ENCODE measurements at regions not wholly inside any gene's neighbourhood (a gene's known extent, or its start where the extent isn't known, plus 50 kb on each side); places are given as distances from the start of the nearest gene placed in this dataset.

DNA sequence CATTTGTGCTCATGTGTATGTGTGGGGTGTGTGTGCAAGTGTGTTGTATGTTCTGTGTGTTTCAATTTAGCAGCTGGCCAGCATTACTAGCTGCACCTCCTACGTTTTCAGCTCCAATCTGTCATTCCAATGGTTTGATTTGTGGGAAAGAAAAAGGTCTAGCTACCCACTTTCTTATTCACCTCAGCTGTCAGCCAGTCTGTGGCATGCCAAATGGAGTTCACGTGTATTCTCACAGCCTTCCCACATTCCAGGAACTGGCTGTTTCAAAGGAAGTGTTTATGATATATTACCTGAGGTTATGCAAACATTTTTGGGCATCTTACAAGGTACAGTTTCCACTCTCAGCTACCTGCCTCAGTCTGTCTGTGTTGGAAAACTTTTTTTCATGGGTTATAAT is 220.2 kb upstream of the CPNE8 start:
- no peak overlapping the region for H3K4me2 ChIP-seq (ENCODE audit: insufficient read depth in 1 of 2, low read depth in 2 of 2, low read length in 2 of 2)
- POLR2A ChIA-PET (ENCODE audit: partially characterized antibody), result interaction anchor here (0.6 to 1.3 kb wide), 3 partner anchors 8 to 623 kb away, joined by 3 to 4 read pairs (median 3); no protein-coding TSS in a partner anchor
- TF ChIP-seq JUN (IDR thresholded peaks at IDR 0.05; ENCODE audit: low read depth, low read length), result no peak
- no peak for TF ChIP-seq POLR2A (IDR thresholded peaks at IDR 0.05; ENCODE audit: control extremely low read depth in 1 of 2, low read depth in 2 of 2, low read length in 2 of 2)
- TF ChIP-seq KDM5A (IDR thresholded peaks at IDR 0.05; ENCODE audit: low read length), result no peak
- no peak for TF ChIP-seq CTBP2 (IDR thresholded peaks at IDR 0.05; ENCODE audit: borderline replicate concordance, insufficient read depth, insufficient read length, low read length)
- no peak for TF ChIP-seq POU5F1 (IDR thresholded peaks at IDR 0.05; ENCODE audit: low read depth, low read length)
- TF ChIP-seq, protein P1, sequence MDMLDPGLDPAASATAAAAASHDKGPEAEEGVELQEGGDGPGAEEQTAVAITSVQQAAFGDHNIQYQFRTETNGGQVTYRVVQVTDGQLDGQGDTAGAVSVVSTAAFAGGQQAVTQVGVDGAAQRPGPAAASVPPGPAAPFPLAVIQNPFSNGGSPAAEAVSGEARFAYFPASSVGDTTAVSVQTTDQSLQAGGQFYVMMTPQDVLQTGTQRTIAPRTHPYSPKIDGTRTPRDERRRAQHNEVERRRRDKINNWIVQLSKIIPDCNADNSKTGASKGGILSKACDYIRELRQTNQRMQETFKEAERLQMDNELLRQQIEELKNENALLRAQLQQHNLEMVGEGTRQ (IDR thresholded peaks at IDR 0.05; ENCODE audit: low read length), result no peak
- TF ChIP-seq KDM4A (IDR thresholded peaks at IDR 0.05; ENCODE audit: low read depth, low read length, severe bottlenecking), result no peak
- TF ChIP-seq, protein P2, sequence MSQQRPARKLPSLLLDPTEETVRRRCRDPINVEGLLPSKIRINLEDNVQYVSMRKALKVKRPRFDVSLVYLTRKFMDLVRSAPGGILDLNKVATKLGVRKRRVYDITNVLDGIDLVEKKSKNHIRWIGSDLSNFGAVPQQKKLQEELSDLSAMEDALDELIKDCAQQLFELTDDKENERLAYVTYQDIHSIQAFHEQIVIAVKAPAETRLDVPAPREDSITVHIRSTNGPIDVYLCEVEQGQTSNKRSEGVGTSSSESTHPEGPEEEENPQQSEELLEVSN (IDR thresholded peaks at IDR 0.05), result no peak
- no peak for TF ChIP-seq TAF1 (IDR thresholded peaks at IDR 0.05; ENCODE audit: low read depth, low read length)
- TF ChIP-seq EZH2 (IDR thresholded peaks at IDR 0.05; ENCODE audit: low read depth, low read length, severe bottlenecking), result no peak
- TF ChIP-seq CBX8 (IDR thresholded peaks at IDR 0.05; ENCODE audit: borderline replicate concordance, low read depth, low read length), result no peak
- no peak for TF ChIP-seq EP300 (IDR thresholded peaks at IDR 0.05; ENCODE audit: borderline replicate concordance in 1 of 2, low read depth in 2 of 2, low read length in 2 of 2)
- TF ChIP-seq SIX5 (IDR thresholded peaks at IDR 0.05; ENCODE audit: low read depth, low read length), result no peak

More for the DNA sequence above, 220.2 kb upstream of the CPNE8 start:
- H3K56ac ChIP-seq (replicated peaks; ENCODE audit: insufficient read length, low read depth, low read length), result no peak overlapping the region
- H2BK120ac ChIP-seq (replicated peaks; ENCODE audit: low read depth, low read length), result no peak overlapping the region
- H3K4me1 ChIP-seq (replicated peaks in 1 of 4; ENCODE audit: control insufficient read depth in 3 of 4, insufficient read depth in 4 of 4, low read length in 3 of 4), result peaks cover 2 to 11% (median 5%) of the 10 kb centered on the region in 4 experiments; a peak in 5 of 7 replicates
- peak overlapping the region; percentile 85 for H3K14ac ChIP-seq (ENCODE audit: insufficient read length)
- WGBS, 2 experiments (ENCODE audit: extremely low coverage in 1 of 2, insufficient coverage in 1 of 2, insufficient read length in 1 of 2, insufficient replicate concordance in 2 of 2, low coverage in 1 of 2, low lambda C conversion rate in 2 of 2, missing lambda C conversion rate in 1 of 2), result 94% methylated on average over 2 of the region's 2 CpGs; no CpG with 5 or more reads in 1 of the 2 experiments
- H4K20me1 ChIP-seq (replicated peaks in 1 of 2; ENCODE audit: control insufficient read depth in 1 of 2, insufficient read depth in 2 of 2, low read length in 2 of 2), result no peaks in the 10 kb centered on the region
- H4K8ac ChIP-seq (ENCODE audit: extremely low read depth, insufficient read depth, low read length), result no peak overlapping the region
- peak overlapping the region; percentile 19 for H3K4ac ChIP-seq (replicated peaks; ENCODE audit: insufficient read length, low read depth, low read length)
- no peak overlapping the region for H3K9ac ChIP-seq (replicated peaks in 1 of 4; ENCODE audit: extremely low read depth in 1 of 4, low read depth in 3 of 4, low read length in 3 of 4)
- H3K4me3 ChIP-seq (ENCODE audit: extremely low read depth in 1 of 4, insufficient read depth in 2 of 4, low read depth in 3 of 4, low read length in 4 of 4), result no peak overlapping the region
- no peaks in the 10 kb centered on the region for H3K79me1 ChIP-seq (ENCODE audit: low read depth, low read length)
- CTCF ChIA-PET (ENCODE audit: partially characterized antibody), result interaction anchor here (1.0 to 2.8 kb wide), 4 partner anchors 12 to 219 kb away, joined by 3 to 11 read pairs (median 4); no protein-coding TSS in a partner anchor
- H3K79me2 ChIP-seq (ENCODE audit: control insufficient read depth in 1 of 2, insufficient read depth in 2 of 2, low read length in 2 of 2), result no peaks in the 10 kb centered on the region
- no peak overlapping the region for H4K5ac ChIP-seq (ENCODE audit: insufficient read length, low read depth, low read length)
- no peaks in the 10 kb centered on the region for H3K36me3 ChIP-seq (ENCODE audit: control insufficient read depth in 2 of 4, insufficient read depth in 4 of 4, low read length in 3 of 4)
- no peaks in the 10 kb centered on the region for H3K23me2 ChIP-seq (ENCODE audit: low read depth, low read length)
- peak overlapping the region; percentile 99 for H2BK15ac ChIP-seq (ENCODE audit: low read length)
- H3K23ac ChIP-seq (ENCODE audit: insufficient read length), result peak overlapping the region; percentile 84
- H2AFZ ChIP-seq (ENCODE audit: low read length), result no peak overlapping the region
- no peaks in the 10 kb centered on the region for H3K9me3 ChIP-seq (ENCODE audit: insufficient read depth in 2 of 2, low read depth in 1 of 2, low read length in 1 of 2)
- peak overlapping the region; percentile 73 for H4K91ac ChIP-seq (replicated peaks; ENCODE audit: insufficient read length, low read length)
- H2AK5ac ChIP-seq (ENCODE audit: low read depth, low read length), result peak overlapping the region; percentile 92
- FAIRE-seq (no peak), DNase-seq (ENCODE audit: low read depth in 1 of 2, low spot score in 2 of 2) (no peak)
- H3K18ac ChIP-seq (ENCODE audit: extremely low read depth, low read length), result no peak overlapping the region
- no peaks in the 10 kb centered on the region for H3K27me3 ChIP-seq (replicated peaks in 1 of 4; ENCODE audit: control insufficient read depth in 3 of 4, extremely low read depth in 1 of 4, insufficient read depth in 3 of 4, low read length in 3 of 4)
- H2BK12ac ChIP-seq (ENCODE audit: low read depth, low read length), result 0 out of 2 replicates have a peak overlapping the region, but pooled peaks have one; percentile 40
- no peak overlapping the region for H2BK5ac ChIP-seq (ENCODE audit: low read depth, low read length)
- H2BK20ac ChIP-seq (ENCODE audit: low read length), result no peak overlapping the region
- no peak overlapping the region for H3K27ac ChIP-seq (ENCODE audit: low read depth, low read length)
